ENCODE measurements at regions not wholly inside any gene's neighbourhood (a gene's known extent, or its start where the extent isn't known, plus 50 kb on each side); places are given as distances from the start of the nearest gene placed in this dataset.

DNA sequence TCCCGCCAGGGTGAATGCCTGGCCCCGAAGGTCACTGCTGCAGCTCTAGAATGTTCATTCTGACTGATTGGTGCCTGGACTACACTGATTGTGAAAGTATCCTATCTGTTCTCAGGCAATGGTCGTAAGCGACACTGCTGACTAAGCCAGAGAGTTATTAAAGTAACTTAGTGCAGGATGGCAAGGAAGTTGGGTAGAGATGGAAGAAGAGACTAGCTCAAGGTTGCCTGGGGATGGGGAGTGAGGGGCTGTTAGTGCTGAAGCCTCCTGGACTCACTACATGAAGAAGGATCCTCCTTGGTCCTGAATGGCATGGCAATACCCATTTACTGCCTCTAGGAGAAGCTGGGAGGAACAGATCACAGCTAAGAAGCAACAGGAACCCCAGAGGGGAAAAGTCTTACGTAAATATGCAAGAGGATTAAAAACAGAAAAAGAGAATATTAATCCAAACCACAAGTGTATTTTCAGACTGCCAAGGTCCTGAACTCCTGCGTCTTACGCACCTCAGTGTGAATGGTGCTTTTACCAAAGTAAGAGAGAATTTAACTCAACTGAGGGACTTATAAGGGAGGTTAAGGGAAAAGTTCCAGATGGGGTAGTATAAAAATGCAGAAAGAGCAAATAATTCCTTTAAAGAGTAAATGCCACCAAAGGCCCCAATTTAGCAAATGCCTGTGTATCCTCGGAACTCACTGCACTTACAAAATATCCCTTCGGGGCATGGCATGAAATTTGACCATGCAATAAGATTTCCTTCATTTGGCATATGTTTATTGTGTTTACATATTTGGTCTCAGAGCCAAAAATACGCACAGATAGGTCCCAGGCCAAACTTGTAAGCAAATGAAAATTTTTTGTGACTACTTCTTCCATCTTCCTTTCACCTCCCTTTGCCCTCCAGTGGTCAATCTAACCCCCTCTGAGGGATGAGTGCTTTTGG is 64.0 kb upstream of the DGKG start:
- Histone ChIP-seq H3K27ac (no peak overlapping the region), H3K4me3 (no peak overlapping the region), H3K36me3 (no peaks in the 10 kb centered on the region), H3K4me1 (peaks cover 0 to 4% (median 0%) of the 10 kb centered on the region in 3 donors), H3K9me3 (no peaks in the 10 kb centered on the region), H3K27me3 (no peaks in the 10 kb centered on the region)
- DNase-seq (no peak), ATAC-seq (peak in 3 of 4 donors; percentile 47 to 60 (median 58)), FAIRE-seq (no peak)
- intact Hi-C loops (cut with DNase I) = no loop called here
- TF ChIP-seq, protein P1, sequence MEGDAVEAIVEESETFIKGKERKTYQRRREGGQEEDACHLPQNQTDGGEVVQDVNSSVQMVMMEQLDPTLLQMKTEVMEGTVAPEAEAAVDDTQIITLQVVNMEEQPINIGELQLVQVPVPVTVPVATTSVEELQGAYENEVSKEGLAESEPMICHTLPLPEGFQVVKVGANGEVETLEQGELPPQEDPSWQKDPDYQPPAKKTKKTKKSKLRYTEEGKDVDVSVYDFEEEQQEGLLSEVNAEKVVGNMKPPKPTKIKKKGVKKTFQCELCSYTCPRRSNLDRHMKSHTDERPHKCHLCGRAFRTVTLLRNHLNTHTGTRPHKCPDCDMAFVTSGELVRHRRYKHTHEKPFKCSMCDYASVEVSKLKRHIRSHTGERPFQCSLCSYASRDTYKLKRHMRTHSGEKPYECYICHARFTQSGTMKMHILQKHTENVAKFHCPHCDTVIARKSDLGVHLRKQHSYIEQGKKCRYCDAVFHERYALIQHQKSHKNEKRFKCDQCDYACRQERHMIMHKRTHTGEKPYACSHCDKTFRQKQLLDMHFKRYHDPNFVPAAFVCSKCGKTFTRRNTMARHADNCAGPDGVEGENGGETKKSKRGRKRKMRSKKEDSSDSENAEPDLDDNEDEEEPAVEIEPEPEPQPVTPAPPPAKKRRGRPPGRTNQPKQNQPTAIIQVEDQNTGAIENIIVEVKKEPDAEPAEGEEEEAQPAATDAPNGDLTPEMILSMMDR (IDR thresholded peaks at IDR 0.05) = no peak
- WGBS, 2 donors = 75 to 81% methylated on average over 10 of the region's 10 CpGs

DNA sequence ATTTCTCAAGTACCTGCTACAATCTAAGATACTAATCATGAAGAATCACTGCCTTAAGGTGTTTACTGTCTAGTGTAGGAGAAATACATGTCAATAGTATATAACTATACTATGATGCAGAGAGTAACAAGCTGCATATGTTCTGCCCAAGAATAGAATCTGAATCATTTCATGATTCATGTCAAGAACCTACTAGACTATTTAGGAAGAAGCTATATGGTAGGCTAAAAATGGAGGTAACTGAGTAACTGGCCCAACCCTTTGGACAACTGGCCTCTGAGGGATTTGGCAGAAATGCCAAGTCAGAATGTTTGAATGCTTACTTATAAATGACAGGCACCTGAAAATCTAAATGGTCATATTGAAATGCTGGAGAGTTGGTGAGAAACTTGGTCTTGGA is 59.9 kb upstream of the DGKG start:
- intact Hi-C loops (cut with DNase I) = no loop called here
- Histone ChIP-seq H3K4me1 (peaks cover 0 to 17% (median 12%) of the 10 kb centered on the region in 3 donors), H3K9me3 (no peaks in the 10 kb centered on the region), H3K27me3 (no peaks in the 10 kb centered on the region), H3K36me3 (no peaks in the 10 kb centered on the region), H3K4me3 (no peak overlapping the region), H3K27ac (no peak overlapping the region)
- no peak for ATAC-seq
- DNase-seq = no peak
- TF ChIP-seq, protein P1 (IDR thresholded peaks at IDR 0.05) = no peak
- FAIRE-seq = no peak

DNA sequence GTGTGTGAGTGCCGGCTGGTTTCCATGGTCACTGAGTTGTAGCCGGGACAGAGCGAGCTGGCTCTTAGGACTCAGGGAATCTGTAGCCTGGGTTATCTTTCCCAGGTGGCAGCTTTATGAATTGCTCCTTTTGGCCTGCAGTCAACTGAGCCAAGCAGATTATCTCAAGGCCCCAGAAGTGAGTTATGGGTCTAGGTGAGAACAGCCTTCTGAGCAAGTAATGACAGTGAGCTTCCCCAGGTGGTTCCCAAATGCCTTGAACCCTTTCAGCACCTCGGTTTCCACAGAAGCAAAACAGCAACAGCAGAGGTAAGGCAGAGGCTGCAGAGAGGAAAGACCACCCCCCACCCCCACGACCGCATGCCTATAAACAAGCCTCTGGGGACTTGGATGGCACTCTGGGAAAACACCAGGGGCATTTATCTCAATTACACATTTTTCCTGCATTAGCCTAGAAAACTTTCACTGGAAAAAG is 56.7 kb upstream of the DGKG start:
- ATAC-seq = peak; percentile 72 to 80 (median 74)
- H3K36me3 ChIP-seq = no peaks in the 10 kb centered on the region
- H3K4me3 ChIP-seq = no peak overlapping the region
- H3K9me3 ChIP-seq = no peaks in the 10 kb centered on the region
- WGBS, 2 donors = 10 to 13% methylated on average over 6 of the region's 6 CpGs
- DNase-seq = peak in 5 of 6 donors; percentile 55 to 81 (median 72)
- H3K4me1 ChIP-seq = peaks cover 8 to 24% (median 22%) of the 10 kb centered on the region in 3 donors
- no peak for FAIRE-seq
- no peak overlapping the region for H3K27ac ChIP-seq
- no peaks in the 10 kb centered on the region for H3K27me3 ChIP-seq
- intact Hi-C loops (cut with DNase I) = no loop called here
- TF ChIP-seq, protein P1 (IDR thresholded peaks at IDR 0.05) = peak in 1 of 4 donors; percentile 13

DNA sequence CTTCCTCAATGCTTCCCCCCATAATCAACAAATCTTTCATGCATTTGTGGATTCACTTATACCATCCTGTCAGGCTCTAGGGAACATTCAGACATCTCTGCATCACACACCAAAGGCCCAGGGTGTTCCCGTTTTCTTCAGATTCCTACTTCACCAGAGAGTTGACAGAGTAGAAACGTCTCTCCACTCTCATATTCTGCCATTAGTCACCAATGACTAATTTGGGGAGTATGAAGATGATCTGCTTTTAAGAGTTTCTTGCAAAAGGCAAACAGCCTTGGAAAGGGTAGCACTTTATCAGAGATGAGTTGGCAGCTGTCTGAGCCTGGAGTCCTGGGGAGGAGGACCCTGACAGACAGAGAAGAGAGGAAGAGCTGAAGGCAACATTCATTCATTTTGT is 55.8 kb upstream of the DGKG start:
- intact Hi-C loops (cut with DNase I) = no loop called here
- WGBS, 2 donors = 69 to 71% methylated on average over 2 of the region's 2 CpGs
- Histone ChIP-seq H3K27ac (no peak overlapping the region), H3K27me3 (no peaks in the 10 kb centered on the region), H3K4me3 (no peak overlapping the region), H3K4me1 (peaks cover 8 to 29% (median 25%) of the 10 kb centered on the region in 3 donors), H3K36me3 (no peaks in the 10 kb centered on the region), H3K9me3 (no peaks in the 10 kb centered on the region)
- TF ChIP-seq, protein P1 (IDR thresholded peaks at IDR 0.05) = no peak
- ATAC-seq (no peak), DNase-seq (no peak), FAIRE-seq (no peak)
